Keratinocyte (primary cell): ENCODE measurements at regions not wholly inside any gene's neighbourhood (a gene's known extent, or its start where the extent isn't known, plus 50 kb on each side); places are given as distances from the start of the nearest gene placed in this dataset.

Experiments used
- DNase-seq: peaks from one replicate; pipeline ENCODE4 v3.0.0-alpha.2; 2011; ENCODE audit warnings: low read depth, missing footprints, low spot score
- FAIRE-seq: peaks from 2 replicates; lab custom pipeline; 2011; peaks lifted over from hg19 to GRCh38; lab: Jason Lieb, UNC
- H2AFZ ChIP-seq: 2 replicates; pipeline ENCODE4 v1.6.0; 2012; ENCODE audit warnings: low read length, control low read depth, inconsistent platforms; ENCODE audit not compliant: control insufficient read depth
- H3K27ac ChIP-seq: 2 replicates; pipeline ENCODE4 v1.5.1; 2011; ENCODE audit warnings: low read length; ENCODE audit not compliant: control insufficient read depth, insufficient read depth
- H3K27me3 ChIP-seq: 3 replicates; pipeline ENCODE4 v1.6.0; 2011; ENCODE audit warnings: low read length; ENCODE audit not compliant: control insufficient read depth, insufficient read depth; ENCODE audit errors: extremely low read depth
- H3K36me3 ChIP-seq, 2 experiments: 2 replicates in 1 of 2; 3 replicates in 1 of 2; pipeline ENCODE4 v1.5.1; 2011; ENCODE audit warnings: low read length in 2 of 2, mild to moderate bottlenecking in 1 of 2; ENCODE audit not compliant: control insufficient read depth in 2 of 2, insufficient read depth in 2 of 2; ENCODE audit errors: extremely low read depth in 1 of 2
- H3K4me1 ChIP-seq: 3 replicates; pipeline ENCODE4 v1.5.1; 2011; ENCODE audit warnings: low read length; ENCODE audit not compliant: control insufficient read depth, insufficient read depth; ENCODE audit errors: extremely low read depth
- H3K4me2 ChIP-seq: 3 replicates; pipeline ENCODE4 v1.6.0; 2011; ENCODE audit warnings: low read depth, low read length; ENCODE audit not compliant: control insufficient read depth, insufficient read depth; ENCODE audit errors: extremely low read depth
- H3K4me3 ChIP-seq, 3 experiments: fragments of 200-600 bp in 1 of 3; sonication (generic) in 1 of 3; 2 replicates in 2 of 3; 3 replicates in 1 of 3; pipeline ENCODE4 v1.5.1; 2011 to 2016; ENCODE audit warnings: low read length in 3 of 3, mild to moderate bottlenecking in 3 of 3, control low read depth in 2 of 3, inconsistent platforms in 1 of 3, low read depth in 1 of 3, mixed read lengths in 1 of 3, mixed run types in 1 of 3, moderate library complexity in 1 of 3; ENCODE audit not compliant: control insufficient read depth in 2 of 3, insufficient read depth in 2 of 3; ENCODE audit errors: extremely low read depth in 1 of 3
- H3K79me2 ChIP-seq: 2 replicates; pipeline ENCODE4 v1.6.0; 2012; ENCODE audit warnings: low read length; ENCODE audit not compliant: control insufficient read depth, insufficient read depth
- H3K9ac ChIP-seq: 3 replicates; pipeline ENCODE4 v1.6.0; 2011; ENCODE audit warnings: low read length; ENCODE audit not compliant: control insufficient read depth, insufficient read depth; ENCODE audit errors: extremely low read depth
- H3K9me1 ChIP-seq: 3 replicates; pipeline ENCODE4 v1.6.0; 2011; ENCODE audit warnings: low read length; ENCODE audit not compliant: control insufficient read depth, insufficient read depth; ENCODE audit errors: extremely low read depth
- H3K9me3 ChIP-seq: 2 replicates; pipeline ENCODE4 v1.5.1; 2012; ENCODE audit warnings: low read depth, low read length; ENCODE audit not compliant: control insufficient read depth
- H4K20me1 ChIP-seq: 3 replicates; pipeline ENCODE4 v1.6.0; 2011; ENCODE audit warnings: low read length; ENCODE audit not compliant: control insufficient read depth, insufficient read depth; ENCODE audit errors: extremely low read depth
- CTCF ChIP-seq, 3 experiments: IDR thresholded peaks in 1 of 3; conservative IDR thresholded peaks in 1 of 3; optimal IDR thresholded peaks in 1 of 3; 2 replicates in 2 of 3; 3 replicates in 1 of 3; pipeline versions ENCODE3 to v1.5.1; 2011; ENCODE audit warnings: low read length in 3 of 3, mild to moderate bottlenecking in 3 of 3, moderate library complexity in 2 of 3, control low read depth in 1 of 3, inconsistent platforms in 1 of 3; ENCODE audit not compliant: insufficient read depth in 2 of 3; ENCODE audit errors: extremely low read depth in 1 of 3
- EZH2 ChIP-seq: IDR thresholded peaks from one replicate; pipeline ENCODE4 v1.6.1; 2012; ENCODE audit warnings: inconsistent platforms, mild to moderate bottlenecking, low read length, moderate library complexity
- dilution Hi-C: fragments of 300-500 bp; cut with MboI; formaldehyde crosslinking; loops from one replicate; pipeline ENCODE4 v1.7.0; 2020; ENCODE audit warnings: low sequenced_read_pairs; ENCODE audit not compliant: extremely low pct_ligation_motif_present

GRCh38 chr11:10376061-10376460 lies 71.2 kb downstream of the ADM start:
- Histone ChIP-seq H3K36me3 (no peaks in the 10 kb centered on the region), H3K4me3 (no peak overlapping the region), H3K27me3 (no peaks in the 10 kb centered on the region), H3K4me1 (peaks cover 2% of the 10 kb centered on the region), H3K79me2 (no peaks in the 10 kb centered on the region), H4K20me1 (no peaks in the 10 kb centered on the region), H2AFZ (no peak overlapping the region), H3K4me2 (no peak overlapping the region), H3K9me1 (no peaks in the 10 kb centered on the region), H3K27ac (no peak overlapping the region), H3K9me3 (no peaks in the 10 kb centered on the region), H3K9ac (no peak overlapping the region)
- no peak for DNase-seq
- TF ChIP-seq EZH2 (no peak), CTCF (optimal IDR thresholded peaks at IDR 0.05 in 1 of 3, IDR thresholded peaks at IDR 0.05 in 1 of 3, conservative IDR thresholded peaks at IDR 0.05 in 1 of 3; ENCODE audit: extremely low read depth in 1 of 3, insufficient read depth in 2 of 3, low read length in 3 of 3) (no peak)
- dilution Hi-C loops, result no loop called here
- no peak for FAIRE-seq

- Histone ChIP-seq H3K79me2 (no peaks in the 10 kb centered on the region), H3K4me3 (no peak overlapping the region), H3K9me1 (no peaks in the 10 kb centered on the region), H3K4me2 (no peak overlapping the region), H3K27ac (no peak overlapping the region), H3K9me3 (no peaks in the 10 kb centered on the region), H2AFZ (no peak overlapping the region), H3K9ac (no peak overlapping the region), H3K4me1 (peaks cover 2% of the 10 kb centered on the region), H3K27me3 (no peaks in the 10 kb centered on the region), H3K36me3 (no peaks in the 10 kb centered on the region), H4K20me1 (no peaks in the 10 kb centered on the region)
- DNase-seq, result no peak
- TF ChIP-seq CTCF (optimal IDR thresholded peaks at IDR 0.05 in 1 of 3, IDR thresholded peaks at IDR 0.05 in 1 of 3, conservative IDR thresholded peaks at IDR 0.05 in 1 of 3; ENCODE audit: extremely low read depth in 1 of 3, insufficient read depth in 2 of 3, low read length in 3 of 3) (no peak), EZH2 (no peak)
- dilution Hi-C loops, result no loop called here
- FAIRE-seq, result no peak
These were observed 72.3 kb downstream of the ADM start for GRCh38 chr11:10377183-10377582.
